ENCODE measurements at regions not wholly inside any gene's neighbourhood (a gene's known extent, or its start where the extent isn't known, plus 50 kb on each side); places are given as distances from the start of the nearest gene placed in this dataset.

DNA sequence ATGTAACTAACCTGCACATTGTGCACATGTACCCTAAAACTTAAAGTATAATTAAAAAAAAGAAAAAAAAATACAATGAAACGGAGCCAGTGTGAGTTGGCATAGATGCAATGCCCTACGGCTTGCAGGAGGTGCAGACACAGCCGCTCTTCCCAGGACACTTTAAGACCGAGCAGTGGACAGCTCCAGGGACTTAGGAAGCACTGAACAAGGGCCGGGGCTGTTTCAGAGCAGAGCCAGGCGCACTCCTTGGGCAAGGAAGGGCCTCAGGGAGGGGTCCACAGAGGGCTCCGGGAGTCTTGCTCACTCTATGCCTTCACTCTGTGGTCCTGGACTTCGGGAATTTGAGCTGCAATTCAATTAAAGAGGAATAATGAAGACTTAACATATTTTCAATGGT lies 355.3 kb downstream of the TCERG1L start:
- H3K4me3 ChIP-seq (replicated peaks; ENCODE audit: insufficient read depth, low read length) = no peak overlapping the region
- H3K27ac ChIP-seq (replicated peaks) = no peak overlapping the region
- H3K27me3 ChIP-seq (ENCODE audit: insufficient read depth, poor library complexity, severe bottlenecking) = no peaks in the 10 kb centered on the region
- no peak for DNase-seq (ENCODE audit: low read depth in 1 of 2, low spot score in 1 of 2)
- TF ChIP-seq REST (IDR thresholded peaks at IDR 0.05; ENCODE audit: insufficient replicate concordance, low read depth) = no peak
- no peak for TF ChIP-seq POLR2AphosphoS5 (IDR thresholded peaks at IDR 0.05; ENCODE audit: low read depth)
- no peak for TF ChIP-seq GABPA (IDR thresholded peaks at IDR 0.05; ENCODE audit: low read depth)
- no peak for TF ChIP-seq SPI1 (IDR thresholded peaks at IDR 0.05; ENCODE audit: borderline replicate concordance, low read depth)
- no peak for TF ChIP-seq CTCF (IDR thresholded peaks at IDR 0.05; ENCODE audit: insufficient read depth, low read length)

DNA sequence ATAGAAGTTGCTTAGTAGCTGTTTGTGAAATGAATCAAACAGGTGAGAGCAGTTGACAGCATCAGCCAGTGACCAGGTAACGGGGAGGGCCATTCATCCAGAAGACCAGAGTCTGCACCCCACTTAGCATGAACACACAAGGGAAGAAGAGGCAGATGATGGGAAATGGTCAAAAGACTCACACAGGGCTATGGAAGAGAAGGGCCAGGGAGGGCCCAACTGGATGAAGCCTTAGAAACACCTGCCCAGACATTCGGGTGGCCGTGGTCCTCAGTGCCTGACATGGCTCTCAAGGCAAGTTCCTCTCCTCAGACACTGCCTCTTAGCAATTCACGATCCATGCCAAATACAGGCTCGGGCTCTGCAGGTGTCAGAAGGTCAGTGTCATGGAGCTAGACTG lies 354.1 kb downstream of the TCERG1L start:
- H3K27ac ChIP-seq (replicated peaks) = no peak overlapping the region
- no peaks in the 10 kb centered on the region for H3K27me3 ChIP-seq (ENCODE audit: insufficient read depth, poor library complexity, severe bottlenecking)
- TF ChIP-seq REST (IDR thresholded peaks at IDR 0.05; ENCODE audit: insufficient replicate concordance, low read depth) (no peak), SPI1 (IDR thresholded peaks at IDR 0.05; ENCODE audit: borderline replicate concordance, low read depth) (no peak), POLR2AphosphoS5 (IDR thresholded peaks at IDR 0.05; ENCODE audit: low read depth) (no peak), GABPA (IDR thresholded peaks at IDR 0.05; ENCODE audit: low read depth) (no peak), CTCF (IDR thresholded peaks at IDR 0.05; ENCODE audit: insufficient read depth, low read length) (no peak)
- no peak overlapping the region for H3K4me3 ChIP-seq (replicated peaks; ENCODE audit: insufficient read depth, low read length)
- DNase-seq (ENCODE audit: low read depth in 1 of 2, low spot score in 1 of 2) = no peak

DNA sequence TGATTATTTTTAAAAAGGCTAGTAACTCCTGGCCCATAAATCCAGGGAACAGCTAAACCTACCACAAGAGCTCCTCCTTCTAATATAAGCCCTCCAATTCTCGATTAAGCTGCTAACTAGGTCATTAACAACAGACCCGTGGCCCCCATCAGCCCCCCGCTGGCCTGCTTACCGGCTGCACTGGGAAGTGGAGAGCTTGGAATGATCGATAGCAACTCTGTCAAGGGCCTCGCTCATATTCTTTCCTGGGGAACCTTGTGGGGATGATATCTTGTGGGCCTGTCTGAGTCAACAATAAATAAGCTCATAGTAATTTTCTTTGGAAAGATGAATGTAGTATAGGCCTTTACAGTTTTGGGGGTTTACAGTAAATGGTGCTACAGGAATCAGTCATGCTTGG lies 353.5 kb downstream of the TCERG1L start:
- DNase-seq (ENCODE audit: low read depth in 1 of 2, low spot score in 1 of 2) = no peak
- TF ChIP-seq SPI1 (IDR thresholded peaks at IDR 0.05; ENCODE audit: borderline replicate concordance, low read depth) = no peak
- no peak for TF ChIP-seq CTCF (IDR thresholded peaks at IDR 0.05; ENCODE audit: insufficient read depth, low read length)
- no peak for TF ChIP-seq GABPA (IDR thresholded peaks at IDR 0.05; ENCODE audit: low read depth)
- no peak for TF ChIP-seq REST (IDR thresholded peaks at IDR 0.05; ENCODE audit: insufficient replicate concordance, low read depth)
- no peak for TF ChIP-seq POLR2AphosphoS5 (IDR thresholded peaks at IDR 0.05; ENCODE audit: low read depth)
- no peak overlapping the region for H3K27ac ChIP-seq (replicated peaks)
- H3K27me3 ChIP-seq (ENCODE audit: insufficient read depth, poor library complexity, severe bottlenecking) = no peaks in the 10 kb centered on the region
- H3K4me3 ChIP-seq (replicated peaks; ENCODE audit: insufficient read depth, low read length) = no peak overlapping the region
